ENCODE measurements at regions not wholly inside any gene's neighbourhood (a gene's known extent, or its start where the extent isn't known, plus 50 kb on each side); places are given as distances from the start of the nearest gene placed in this dataset.
"Not testable (repeated sequence)": the region's sequence is repeated elsewhere in the genome, so short reads cannot be mapped to it uniquely, and the experiment has no call there.

GRCh38 chr7:52472006-52472620, 563.3 kb upstream of the POM121L12 start:
- no peak for FAIRE-seq

- no peak for FAIRE-seq
These were observed 570.2 kb upstream of the POM121L12 start for GRCh38 chr7:52465216-52465615.

GRCh38 chr7:52463341-52463740, 572.1 kb upstream of the POM121L12 start:
- FAIRE-seq: no peak

GRCh38 chr7:52462474-52462873, 573.0 kb upstream of the POM121L12 start:
- no peak for FAIRE-seq

- no peak for FAIRE-seq
These were observed 579.9 kb upstream of the POM121L12 start for GRCh38 chr7:52455571-52455970.

GRCh38 chr7:52450816-52451215, 584.6 kb upstream of the POM121L12 start:
- FAIRE-seq: no peak

- FAIRE-seq: no peak
These were observed 587.8 kb upstream of the POM121L12 start for GRCh38 chr7:52447581-52448180.

- no peak for FAIRE-seq
These were observed 599.2 kb upstream of the POM121L12 start for GRCh38 chr7:52436278-52436677.

- FAIRE-seq: no peak
These were observed 604.2 kb upstream of the POM121L12 start for GRCh38 chr7:52431082-52431815.

GRCh38 chr7:52423251-52423650, 612.2 kb upstream of the POM121L12 start:
- FAIRE-seq: no peak

GRCh38 chr7:52413051-52413450, 622.4 kb upstream of the POM121L12 start:
- no peak for FAIRE-seq

- no peak for FAIRE-seq
These were observed 625.4 kb upstream of the POM121L12 start for GRCh38 chr7:52410032-52410431.

GRCh38 chr7:52406808-52407207, 628.6 kb upstream of the POM121L12 start:
- no peak for FAIRE-seq

- no peak for FAIRE-seq
These were observed 652.7 kb upstream of the POM121L12 start for GRCh38 chr7:52382731-52383130.

- FAIRE-seq: no peak
These were observed 665.5 kb upstream of the POM121L12 start for GRCh38 chr7:52369922-52370321.

GRCh38 chr7:52365349-52365748, 670.1 kb upstream of the POM121L12 start:
- no peak for FAIRE-seq

- no peak for FAIRE-seq
These were observed 672.9 kb upstream of the POM121L12 start for GRCh38 chr7:52362521-52362920.

- FAIRE-seq: no peak
These were observed 674.9 kb upstream of the POM121L12 start for GRCh38 chr7:52360541-52360940.

- no peak for FAIRE-seq
These were observed 680.4 kb upstream of the POM121L12 start for GRCh38 chr7:52355053-52355452.

- no peak for FAIRE-seq
These were observed 683.1 kb upstream of the POM121L12 start for GRCh38 chr7:52352013-52352981.

- no peak for FAIRE-seq
These were observed 691.4 kb upstream of the POM121L12 start for GRCh38 chr7:52344015-52344414.

- no peak for FAIRE-seq
These were observed 695.4 kb upstream of the POM121L12 start for GRCh38 chr7:52340067-52340466.

- not testable (repeated sequence) for FAIRE-seq
These were observed 707.1 kb upstream of the POM121L12 start for GRCh38 chr7:52328328-52328727.

All from TTC549 (cell line).